ENCODE measurements at regions not wholly inside any gene's neighbourhood (a gene's known extent, or its start where the extent isn't known, plus 50 kb on each side); places are given as distances from the start of the nearest gene placed in this dataset.

DNA sequence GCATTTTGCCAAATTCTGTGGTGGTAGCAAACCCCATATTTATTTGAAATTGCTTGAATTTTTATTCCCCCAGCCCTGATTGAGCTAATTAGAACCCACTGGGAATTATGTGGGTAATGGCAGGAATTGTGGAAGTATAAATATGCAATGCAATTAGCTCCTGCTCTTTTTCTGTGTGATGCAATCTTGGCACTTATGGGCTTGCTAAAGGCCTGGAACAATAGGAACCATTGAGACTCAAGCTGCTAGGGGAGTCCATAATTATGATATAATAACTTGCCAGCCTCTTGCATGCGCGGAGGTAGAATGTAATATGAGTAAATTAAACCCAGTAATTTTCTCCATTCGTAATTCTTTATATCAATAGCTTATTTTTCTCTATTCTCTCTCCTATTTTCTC, 267.6 kb upstream of the THSD7B start:
- in situ Hi-C loops (cut with MboI): no loop called here
- no peaks in the 10 kb centered on the region for H4K20me1 ChIP-seq (ENCODE audit: control insufficient read depth, insufficient read depth)

GRCh38 chr2:136496966-136497365, 268.4 kb upstream of the THSD7B start:
- no peak for DNase-seq (ENCODE audit: low read depth, low spot score)
- Histone ChIP-seq H3K4me2 (ENCODE audit: control insufficient read depth, insufficient read depth) (no peak overlapping the region), H3K4me1 (ENCODE audit: control insufficient read depth, insufficient read depth, low read length) (no peaks in the 10 kb centered on the region), H3K9me3 (replicated peaks; ENCODE audit: control insufficient read depth, insufficient read depth, low read length) (no peaks in the 10 kb centered on the region; the same call in 2 of the 3 replicates), H3K27ac (ENCODE audit: control insufficient read depth, insufficient read depth) (no peak overlapping the region), H3K79me2 (ENCODE audit: control insufficient read depth, insufficient read depth, low read length) (no peaks in the 10 kb centered on the region), H3K36me3 (ENCODE audit: control insufficient read depth in 2 of 2, insufficient read depth in 2 of 2, low read length in 1 of 2) (no peaks in the 10 kb centered on the region), H3K9ac (ENCODE audit: control insufficient read depth, insufficient read depth, low read length) (no peak overlapping the region), H2AFZ (ENCODE audit: control insufficient read depth, low read depth, low read length) (no peak overlapping the region), H3K4me3 (no peak overlapping the region), H4K20me1 (ENCODE audit: control insufficient read depth, insufficient read depth) (no peaks in the 10 kb centered on the region), H3K27me3 (replicated peaks in 1 of 2; ENCODE audit: control insufficient read depth in 2 of 2, insufficient read depth in 2 of 2, low read length in 1 of 2) (no peaks in the 10 kb centered on the region; a peak in 1 of 4 replicates)
- SMC1A ChIA-PET (ENCODE audit: uncharacterized antibody, unreplicated experiment): interaction anchor here (1.5 kb wide), 1 partner anchor 12 kb away, joined by 4 read pairs; no protein-coding TSS in a partner anchor
- no peak for FAIRE-seq
- RAD21 ChIA-PET (ENCODE audit: unreplicated experiment): no interaction called here
- CTCF ChIA-PET: interaction anchor here (1.2 kb wide), 1 partner anchor 240 kb away, joined by 5 read pairs; no protein-coding TSS in a partner anchor
- in situ Hi-C loops (cut with MboI): no loop called here
- WGBS (ENCODE audit: insufficient coverage, insufficient replicate concordance, low lambda C conversion rate, missing lambda C conversion rate): 31% methylated on average over 5 of the region's 5 CpGs
- ATAC-seq: no peak
- intact Hi-C loops (cut with micrococcal nuclease; ENCODE audit: unreplicated experiment): no loop called here
- POLR2A ChIA-PET: no interaction called here
- no TSS peak for BruUV-seq (replicated peaks)
- TF ChIP-seq ZNF384 (IDR thresholded peaks at IDR 0.05; ENCODE audit: borderline replicate concordance, low read depth, low read length) (no peak), IKZF1 (conservative IDR thresholded peaks at IDR 0.05) (no peak), CEBPZ (IDR thresholded peaks at IDR 0.05; ENCODE audit: low read depth, low read length) (no peak), REST (IDR thresholded peaks at IDR 0.05; ENCODE audit: low read depth, low read length) (no peak)

More for the DNA sequence above, 267.6 kb upstream of the THSD7B start:
- H2AFZ ChIP-seq (ENCODE audit: control insufficient read depth, low read depth, low read length): no peak overlapping the region
- no peak for DNase-seq (ENCODE audit: low read depth, low spot score)
- intact Hi-C loops (cut with micrococcal nuclease; ENCODE audit: unreplicated experiment): no loop called here
- no peak overlapping the region for H3K4me2 ChIP-seq (ENCODE audit: control insufficient read depth, insufficient read depth)
- WGBS (ENCODE audit: insufficient coverage, insufficient replicate concordance, low lambda C conversion rate, missing lambda C conversion rate): 29% methylated on average over 3 of the region's 3 CpGs
- no TSS peak for BruUV-seq (replicated peaks)
- ChIA-PET SMC1A (ENCODE audit: uncharacterized antibody, unreplicated experiment) (interaction anchor here (1.5 kb wide), 1 partner anchor 12 kb away, joined by 4 read pairs; no protein-coding TSS in a partner anchor), RAD21 (ENCODE audit: unreplicated experiment) (no interaction called here), POLR2A (interaction anchor here (0.5 kb wide), 1 partner anchor 337 kb away, joined by 3 read pairs; no protein-coding TSS in a partner anchor), CTCF (interaction anchor here (1.0 to 1.3 kb wide), 3 partner anchors 10 to 239 kb away, joined by 3 to 5 read pairs (median 3); no protein-coding TSS in a partner anchor)
- no peaks in the 10 kb centered on the region; the same call in 2 of the 3 replicates for H3K9me3 ChIP-seq (replicated peaks; ENCODE audit: control insufficient read depth, insufficient read depth, low read length)
- no peak overlapping the region for H3K9ac ChIP-seq (ENCODE audit: control insufficient read depth, insufficient read depth, low read length)
- no peaks in the 10 kb centered on the region for H3K36me3 ChIP-seq (ENCODE audit: control insufficient read depth in 2 of 2, insufficient read depth in 2 of 2, low read length in 1 of 2)
- no peak for FAIRE-seq
- H3K79me2 ChIP-seq (ENCODE audit: control insufficient read depth, insufficient read depth, low read length): no peaks in the 10 kb centered on the region
- no peak overlapping the region for H3K27ac ChIP-seq (ENCODE audit: control insufficient read depth, insufficient read depth)
- ATAC-seq: no peak
- TF ChIP-seq MYC (IDR thresholded peaks at IDR 0.05; ENCODE audit: insufficient read depth, insufficient read length, insufficient replicate concordance, low read length, severe bottlenecking) (no peak), RUNX3 (IDR thresholded peaks at IDR 0.05; ENCODE audit: low read length) (no peak), ETV6 (conservative IDR thresholded peaks at IDR 0.05 in 1 of 2, IDR thresholded peaks at IDR 0.05 in 1 of 2; ENCODE audit: borderline replicate concordance in 1 of 2, low read depth in 1 of 2) (no peak), SMAD1 (IDR thresholded peaks at IDR 0.05; ENCODE audit: low read depth, partially characterized antibody) (no peak), BRCA1 (IDR thresholded peaks at IDR 0.05; ENCODE audit: low read depth, low read length) (no peak)
- no peaks in the 10 kb centered on the region; a peak in 1 of 4 replicates for H3K27me3 ChIP-seq (replicated peaks in 1 of 2; ENCODE audit: control insufficient read depth in 2 of 2, insufficient read depth in 2 of 2, low read length in 1 of 2)
- no peak overlapping the region for H3K4me3 ChIP-seq
- H3K4me1 ChIP-seq (ENCODE audit: control insufficient read depth, insufficient read depth, low read length): no peaks in the 10 kb centered on the region

All from GM12878 (cell line).